Natural killer cell (primary cell): ENCODE measurements at regions not wholly inside any gene's neighbourhood (a gene's known extent, or its start where the extent isn't known, plus 50 kb on each side); places are given as distances from the start of the nearest gene placed in this dataset.

ENCODE experiments used
- ATAC-seq, 3 donors: fragments of 150-1000 bp in 2 of 3; fragments of 200-7000 bp in 1 of 3; cut with Tn5 transposase; 1 replicate in 1 of 3; 2 replicates in 2 of 3; pipeline ENCODE4 v1.10.0; 2021; ENCODE audit warnings: mild to moderate bottlenecking in 2 of 3, moderate library complexity in 2 of 3
- DNase-seq, 2 donors: peaks; one replicate each; pipeline versions ENCODE4 v3.0.0 to v3.0.0-alpha.2; 2013 to 2021; ENCODE audit warnings: mixed read lengths in 1 of 2
- H3K27ac ChIP-seq: one replicate; pipeline ENCODE4 v1.5.1; 2013; ENCODE audit warnings: mild to moderate bottlenecking, low read length
- H3K27me3 ChIP-seq: one replicate; pipeline ENCODE4 v1.6.1; 2013; ENCODE audit warnings: low read length; ENCODE audit not compliant: control insufficient read depth, insufficient read depth
- H3K36me3 ChIP-seq: one replicate; pipeline ENCODE4 v1.6.1; 2013; ENCODE audit warnings: low read length; ENCODE audit not compliant: control insufficient read depth, insufficient read depth
- H3K4me1 ChIP-seq: one replicate; pipeline ENCODE4 v1.6.1; 2013; ENCODE audit warnings: low read length; ENCODE audit not compliant: control insufficient read depth, insufficient read depth
- H3K4me3 ChIP-seq: one replicate; pipeline ENCODE4 v1.5.1; 2013; ENCODE audit warnings: low read length
- H3K9me3 ChIP-seq: one replicate; pipeline ENCODE4 v1.6.1; 2013; ENCODE audit warnings: low read length; ENCODE audit not compliant: control insufficient read depth, insufficient read depth
- H3K27ac Mint-ChIP-seq, 2 donors: one replicate each; pipeline ENCODE4 v1.8.0; 2022; ENCODE audit warnings: mild to moderate bottlenecking in 2 of 2, mixed read lengths in 2 of 2, moderate library complexity in 1 of 2
- H3K27me3 Mint-ChIP-seq, 2 donors: one replicate each; pipeline ENCODE4 v1.8.0; 2022; ENCODE audit warnings: low read depth in 2 of 2, mixed read lengths in 2 of 2
- H3K36me3 Mint-ChIP-seq: one replicate; pipeline ENCODE4 v1.8.0; 2022; ENCODE audit warnings: mixed read lengths
- H3K4me1 Mint-ChIP-seq, 2 donors: one replicate each; pipeline ENCODE4 v1.8.0; 2022; ENCODE audit warnings: mixed read lengths in 2 of 2
- H3K4me3 Mint-ChIP-seq: one replicate; pipeline ENCODE4 v1.8.0; 2022; ENCODE audit warnings: mild to moderate bottlenecking, moderate library complexity, mixed read lengths
- H3K9me3 Mint-ChIP-seq, 2 donors: one replicate each; pipeline ENCODE4 v1.8.0; 2022; ENCODE audit warnings: mixed read lengths in 2 of 2
- WGBS: methylation state at CpG from one replicate; pipeline ENCODE4 v1.1.7; 2013; ENCODE audit warnings: missing lambda C conversion rate; ENCODE audit not compliant: insufficient coverage; 5-methylcytosine and 5-hydroxymethylcytosine counted together
- intact Hi-C: fragments of 100-400 bp; cut with micrococcal nuclease; formaldehyde crosslinking; loops from one replicate; pipeline ENCODE4 v1.14.2; 2022
- TF ChIP-seq, protein P1 (sequence below): fragments of 200-600 bp; IDR thresholded peaks from one replicate; pipeline ENCODE4 v1.8.0; 2022; ENCODE audit warnings: antibody characterized with exemption

DNA sequence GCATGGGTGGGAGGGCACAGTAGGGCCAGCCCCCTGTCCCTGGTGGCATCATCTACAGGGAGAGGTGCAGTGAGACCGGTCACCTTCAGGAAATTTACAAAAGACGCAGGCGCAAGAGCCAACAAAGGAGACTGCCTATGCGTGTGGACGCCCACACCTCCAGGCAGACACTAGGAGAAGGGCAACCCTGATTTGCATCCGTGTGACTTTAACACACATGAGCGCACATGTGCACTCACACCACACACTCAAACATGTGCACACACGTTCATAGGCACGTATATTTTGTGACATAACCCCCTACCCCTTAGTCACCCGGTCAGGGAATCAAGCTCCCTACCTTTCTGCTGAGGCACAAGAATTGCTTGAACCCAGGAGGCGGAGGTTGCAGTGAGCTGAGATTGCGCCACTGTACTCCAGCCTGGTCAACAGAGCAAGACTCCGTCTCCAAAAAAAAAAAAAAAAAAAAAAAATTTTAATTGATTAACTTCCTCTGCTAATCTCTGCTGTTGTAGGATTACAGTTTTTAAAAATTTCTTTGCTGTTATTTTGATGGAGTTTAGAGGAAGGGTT, 84.7 kb upstream of the SLC25A33 start:
- no peaks in the 10 kb centered on the region for H3K36me3 Mint-ChIP-seq
- ATAC-seq (no peak), DNase-seq (no peak)
- no peaks in the 10 kb centered on the region for H3K9me3 Mint-ChIP-seq
- 85% methylated on average over 12 of the region's 13 CpGs for WGBS
- H3K27ac Mint-ChIP-seq: no peak overlapping the region
- Histone ChIP-seq H3K27ac (no peak overlapping the region), H3K36me3 (no peaks in the 10 kb centered on the region), H3K4me3 (no peak overlapping the region), H3K4me1 (no peaks in the 10 kb centered on the region), H3K9me3 (no peaks in the 10 kb centered on the region), H3K27me3 (no peaks in the 10 kb centered on the region)
- H3K4me1 Mint-ChIP-seq: no peaks in the 10 kb centered on the region
- TF ChIP-seq, protein P1, sequence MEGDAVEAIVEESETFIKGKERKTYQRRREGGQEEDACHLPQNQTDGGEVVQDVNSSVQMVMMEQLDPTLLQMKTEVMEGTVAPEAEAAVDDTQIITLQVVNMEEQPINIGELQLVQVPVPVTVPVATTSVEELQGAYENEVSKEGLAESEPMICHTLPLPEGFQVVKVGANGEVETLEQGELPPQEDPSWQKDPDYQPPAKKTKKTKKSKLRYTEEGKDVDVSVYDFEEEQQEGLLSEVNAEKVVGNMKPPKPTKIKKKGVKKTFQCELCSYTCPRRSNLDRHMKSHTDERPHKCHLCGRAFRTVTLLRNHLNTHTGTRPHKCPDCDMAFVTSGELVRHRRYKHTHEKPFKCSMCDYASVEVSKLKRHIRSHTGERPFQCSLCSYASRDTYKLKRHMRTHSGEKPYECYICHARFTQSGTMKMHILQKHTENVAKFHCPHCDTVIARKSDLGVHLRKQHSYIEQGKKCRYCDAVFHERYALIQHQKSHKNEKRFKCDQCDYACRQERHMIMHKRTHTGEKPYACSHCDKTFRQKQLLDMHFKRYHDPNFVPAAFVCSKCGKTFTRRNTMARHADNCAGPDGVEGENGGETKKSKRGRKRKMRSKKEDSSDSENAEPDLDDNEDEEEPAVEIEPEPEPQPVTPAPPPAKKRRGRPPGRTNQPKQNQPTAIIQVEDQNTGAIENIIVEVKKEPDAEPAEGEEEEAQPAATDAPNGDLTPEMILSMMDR: no peak
- peaks cover 0 to 12% of the 10 kb centered on the region in 2 donors for H3K27me3 Mint-ChIP-seq
- intact Hi-C loops: loop anchor here (1.0 kb wide), 2 partner anchors 165 to 186 kb away; no protein-coding TSS in a partner anchor
- H3K4me3 Mint-ChIP-seq: no peak overlapping the region

DNA sequence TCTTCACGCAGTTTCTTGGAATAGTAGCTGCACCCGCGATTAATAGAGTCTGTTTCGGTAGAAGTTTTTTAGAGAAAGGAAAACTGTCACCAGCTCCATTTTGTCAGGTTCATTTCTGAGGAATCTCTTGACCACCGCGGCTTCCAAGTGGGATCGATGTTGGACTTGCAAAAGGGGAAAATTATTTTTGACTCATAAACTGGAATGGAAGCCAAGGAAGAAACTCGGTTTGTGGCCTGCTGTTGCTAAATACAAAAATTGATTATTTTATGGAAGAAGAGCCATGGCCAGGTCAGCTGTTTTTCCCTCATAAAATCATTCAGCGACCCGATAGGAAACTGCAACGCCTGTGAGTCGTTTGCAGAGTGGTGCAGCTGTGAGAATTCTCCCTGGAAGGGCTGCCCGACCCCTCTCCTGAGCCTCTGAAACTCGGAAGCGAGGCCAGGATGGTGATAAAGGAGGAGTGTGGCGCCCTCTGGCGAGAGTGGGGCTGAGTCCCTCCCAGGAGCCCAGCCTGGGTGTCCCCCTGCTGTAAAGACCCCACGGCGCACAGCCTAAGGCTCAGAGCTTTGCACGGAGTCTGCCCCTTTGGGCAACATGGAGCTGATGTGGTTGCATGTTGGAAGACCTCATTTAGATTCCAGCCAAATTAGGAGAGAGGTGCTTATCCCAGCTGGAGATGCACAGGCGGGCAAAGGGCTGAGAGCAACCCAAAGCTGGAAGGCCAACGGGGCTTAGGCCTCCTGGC, 83.6 kb upstream of the SLC25A33 start:
- Mint-ChIP-seq H3K9me3 (no peaks in the 10 kb centered on the region), H3K27ac (no peak overlapping the region), H3K4me3 (no peak overlapping the region), H3K36me3 (no peaks in the 10 kb centered on the region), H3K27me3 (peaks cover 0 to 8% of the 10 kb centered on the region in 2 donors), H3K4me1 (no peaks in the 10 kb centered on the region)
- peak; percentile 50 to 82 for DNase-seq
- Histone ChIP-seq H3K36me3 (no peaks in the 10 kb centered on the region), H3K4me3 (no peak overlapping the region), H3K4me1 (no peaks in the 10 kb centered on the region), H3K27ac (no peak overlapping the region), H3K27me3 (no peaks in the 10 kb centered on the region), H3K9me3 (no peaks in the 10 kb centered on the region)
- 49% methylated on average over 22 of the region's 22 CpGs for WGBS
- intact Hi-C loops: loop anchor here (1.0 kb wide), 2 partner anchors 166 to 187 kb away; no protein-coding TSS in a partner anchor
- peak; percentile 36 to 63 (median 57) for ATAC-seq
- TF ChIP-seq, protein P1: peak; percentile 73

DNA sequence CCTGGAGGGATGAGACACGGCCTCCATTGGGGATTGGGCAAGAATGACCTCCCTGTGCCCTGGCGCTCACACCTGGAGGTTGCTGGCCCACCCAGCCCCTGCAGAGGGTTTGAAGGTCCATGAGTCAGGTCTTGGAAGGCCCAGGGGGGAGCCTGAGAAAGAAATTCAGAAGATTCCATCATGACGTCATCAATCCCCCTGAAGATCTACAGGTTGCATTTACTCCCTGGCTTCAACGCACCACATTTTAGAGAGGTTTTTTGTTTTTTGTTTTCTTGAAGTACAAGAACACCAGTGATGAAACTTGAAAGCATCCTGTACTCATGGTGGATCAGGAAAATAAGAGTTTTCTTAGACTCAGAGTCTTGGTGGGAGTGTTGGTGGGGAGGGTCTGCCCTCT, 82.4 kb upstream of the SLC25A33 start:
- Mint-ChIP-seq H3K27ac (no peak overlapping the region), H3K27me3 (peaks cover 0 to 5% of the 10 kb centered on the region in 2 donors), H3K9me3 (no peaks in the 10 kb centered on the region), H3K4me1 (no peaks in the 10 kb centered on the region), H3K36me3 (no peaks in the 10 kb centered on the region), H3K4me3 (no peak overlapping the region)
- H3K4me3 ChIP-seq: no peak overlapping the region
- WGBS: 91% methylated on average over 4 of the region's 4 CpGs
- no peaks in the 10 kb centered on the region for H3K36me3 ChIP-seq
- no peak overlapping the region for H3K27ac ChIP-seq
- intact Hi-C loops: no loop called here
- no peaks in the 10 kb centered on the region for H3K27me3 ChIP-seq
- H3K4me1 ChIP-seq: no peaks in the 10 kb centered on the region
- DNase-seq: no peak
- no peaks in the 10 kb centered on the region for H3K9me3 ChIP-seq
- no peak for ATAC-seq
- TF ChIP-seq, protein P1: no peak
